ENCODE measurements at regions not wholly inside any gene's neighbourhood (a gene's known extent, or its start where the extent isn't known, plus 50 kb on each side); places are given as distances from the start of the nearest gene placed in this dataset.

DNA sequence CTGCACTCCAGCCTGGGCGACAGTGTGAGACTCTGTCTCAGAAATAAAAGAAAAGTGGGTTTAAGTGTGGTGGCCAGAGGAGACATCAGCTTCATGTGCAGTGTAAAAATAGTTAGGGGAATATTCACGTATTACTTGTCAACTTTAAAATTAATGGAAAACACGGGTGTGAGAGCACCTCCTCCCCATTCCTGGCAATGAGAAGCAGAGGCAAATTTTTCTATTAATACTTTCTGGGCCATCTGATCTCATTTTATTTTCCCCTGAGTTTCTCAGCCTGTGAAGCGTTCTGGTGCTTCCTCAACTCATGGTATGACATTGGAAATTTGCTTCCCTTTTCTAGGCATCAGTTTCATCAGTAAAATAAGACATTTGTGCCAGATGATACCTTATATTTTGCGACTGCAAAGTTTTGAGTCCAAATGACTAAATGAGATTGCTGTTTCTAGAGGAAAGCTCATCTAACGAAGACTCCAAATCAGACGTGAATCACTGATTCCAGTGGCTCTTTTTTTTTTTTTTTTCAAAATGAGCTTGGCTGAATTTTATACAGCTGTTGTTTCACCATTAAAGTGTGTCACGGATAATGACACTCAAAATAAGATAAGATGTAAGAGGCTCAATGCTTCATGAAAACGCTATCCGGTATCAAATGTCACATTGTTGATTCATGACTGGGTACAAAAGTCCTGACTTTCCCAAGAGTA lies 104.6 kb downstream of the MSX2 start (continued):
- TF ChIP-seq CREB1 (CRISPR knock-in tag; IDR thresholded peaks at IDR 0.05) (no peak), JAZF1 (CRISPR knock-in tag; IDR thresholded peaks at IDR 0.05) (no peak)
- TF ChIP-seq, protein P1, sequence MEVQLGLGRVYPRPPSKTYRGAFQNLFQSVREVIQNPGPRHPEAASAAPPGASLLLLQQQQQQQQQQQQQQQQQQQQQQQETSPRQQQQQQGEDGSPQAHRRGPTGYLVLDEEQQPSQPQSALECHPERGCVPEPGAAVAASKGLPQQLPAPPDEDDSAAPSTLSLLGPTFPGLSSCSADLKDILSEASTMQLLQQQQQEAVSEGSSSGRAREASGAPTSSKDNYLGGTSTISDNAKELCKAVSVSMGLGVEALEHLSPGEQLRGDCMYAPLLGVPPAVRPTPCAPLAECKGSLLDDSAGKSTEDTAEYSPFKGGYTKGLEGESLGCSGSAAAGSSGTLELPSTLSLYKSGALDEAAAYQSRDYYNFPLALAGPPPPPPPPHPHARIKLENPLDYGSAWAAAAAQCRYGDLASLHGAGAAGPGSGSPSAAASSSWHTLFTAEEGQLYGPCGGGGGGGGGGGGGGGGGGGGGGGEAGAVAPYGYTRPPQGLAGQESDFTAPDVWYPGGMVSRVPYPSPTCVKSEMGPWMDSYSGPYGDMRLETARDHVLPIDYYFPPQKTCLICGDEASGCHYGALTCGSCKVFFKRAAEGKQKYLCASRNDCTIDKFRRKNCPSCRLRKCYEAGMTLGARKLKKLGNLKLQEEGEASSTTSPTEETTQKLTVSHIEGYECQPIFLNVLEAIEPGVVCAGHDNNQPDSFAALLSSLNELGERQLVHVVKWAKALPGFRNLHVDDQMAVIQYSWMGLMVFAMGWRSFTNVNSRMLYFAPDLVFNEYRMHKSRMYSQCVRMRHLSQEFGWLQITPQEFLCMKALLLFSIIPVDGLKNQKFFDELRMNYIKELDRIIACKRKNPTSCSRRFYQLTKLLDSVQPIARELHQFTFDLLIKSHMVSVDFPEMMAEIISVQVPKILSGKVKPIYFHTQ (CRISPR knock-in tag; IDR thresholded peaks at IDR 0.05) = no peak

DNA sequence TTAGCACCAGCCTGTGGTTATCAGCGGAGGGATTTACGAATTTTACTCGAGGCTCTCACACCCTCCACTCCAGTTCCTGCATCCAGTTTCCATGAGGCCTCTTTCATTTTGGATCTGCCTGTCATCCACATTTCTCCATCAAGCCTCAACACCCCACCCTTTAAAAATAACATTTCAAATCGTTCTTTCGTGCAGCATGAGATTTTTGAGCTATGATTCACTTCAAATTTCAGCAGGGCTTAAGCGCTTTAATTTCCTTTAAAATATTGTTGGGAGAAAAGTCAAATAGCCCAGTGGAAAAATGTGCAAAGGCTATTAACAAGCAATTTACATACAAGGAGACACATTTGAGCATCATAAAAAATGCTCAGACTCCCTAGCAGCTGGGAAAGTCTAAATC lies 103.2 kb downstream of the MSX2 start:
- ATAC-seq (no peak), DNase-seq (ENCODE audit: low spot score) (no peak)
- ChIA-PET CTCF (no interaction called here), POLR2A (no interaction called here)
- Mint-ChIP-seq H3K4me1 (peaks cover 5% of the 10 kb centered on the region; the same call in 1 of the 2 replicates), H3K9me3 (peaks cover 5% of the 10 kb centered on the region; the same call in 1 of the 2 replicates), H3K27me3 (ENCODE audit: low read depth) (no peaks in the 10 kb centered on the region; the same call in none of the 2 replicates), H3K4me3 (no peak overlapping the region), H3K27ac (no peak overlapping the region), H3K36me3 (no peaks in the 10 kb centered on the region)
- TF ChIP-seq CREB1 (CRISPR knock-in tag; IDR thresholded peaks at IDR 0.05) (no peak), CBFB (CRISPR knock-in tag; IDR thresholded peaks at IDR 0.05; ENCODE audit: low read depth) (no peak), FOXP1 (CRISPR knock-in tag; IDR thresholded peaks at IDR 0.05; ENCODE audit: borderline replicate concordance) (no peak), NR1H2 (CRISPR knock-in tag; IDR thresholded peaks at IDR 0.05) (no peak), ZNF317 (CRISPR knock-in tag; IDR thresholded peaks at IDR 0.05; ENCODE audit: borderline replicate concordance, low read depth) (no peak), FOXK1 (CRISPR knock-in tag; IDR thresholded peaks at IDR 0.05) (no peak)

DNA sequence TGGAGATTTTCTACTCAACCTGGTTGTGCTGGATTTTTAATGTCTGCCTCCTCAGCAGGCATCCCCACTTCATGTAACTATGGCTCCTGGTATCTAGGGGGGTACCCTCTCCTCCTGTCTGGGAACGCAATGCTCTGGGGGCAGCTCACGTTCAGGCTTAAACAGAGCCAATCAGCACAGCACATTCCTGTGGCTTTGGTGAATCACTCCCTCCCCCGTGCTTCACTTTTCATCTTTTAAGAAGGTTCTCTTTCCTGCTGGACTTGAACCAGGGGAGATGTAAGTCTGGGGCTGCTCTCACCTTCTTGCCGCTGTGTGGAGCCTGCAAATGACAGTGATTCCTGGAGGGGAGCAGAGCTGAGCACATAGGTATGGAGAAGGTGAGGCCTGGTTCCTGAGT lies 101.2 kb downstream of the MSX2 start:
- no peak overlapping the region for H3K27ac Mint-ChIP-seq
- TF ChIP-seq, protein P2, sequence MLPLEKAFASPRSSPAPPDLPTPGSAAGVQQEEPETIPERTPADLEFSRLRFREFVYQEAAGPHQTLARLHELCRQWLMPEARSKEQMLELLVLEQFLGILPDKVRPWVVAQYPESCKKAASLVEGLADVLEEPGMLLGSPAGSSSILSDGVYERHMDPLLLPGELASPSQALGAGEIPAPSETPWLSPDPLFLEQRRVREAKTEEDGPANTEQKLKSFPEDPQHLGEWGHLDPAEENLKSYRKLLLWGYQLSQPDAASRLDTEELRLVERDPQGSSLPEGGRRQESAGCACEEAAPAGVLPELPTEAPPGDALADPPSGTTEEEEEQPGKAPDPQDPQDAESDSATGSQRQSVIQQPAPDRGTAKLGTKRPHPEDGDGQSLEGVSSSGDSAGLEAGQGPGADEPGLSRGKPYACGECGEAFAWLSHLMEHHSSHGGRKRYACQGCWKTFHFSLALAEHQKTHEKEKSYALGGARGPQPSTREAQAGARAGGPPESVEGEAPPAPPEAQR (CRISPR knock-in tag; IDR thresholded peaks at IDR 0.05) = no peak
- TF ChIP-seq, protein P3, sequence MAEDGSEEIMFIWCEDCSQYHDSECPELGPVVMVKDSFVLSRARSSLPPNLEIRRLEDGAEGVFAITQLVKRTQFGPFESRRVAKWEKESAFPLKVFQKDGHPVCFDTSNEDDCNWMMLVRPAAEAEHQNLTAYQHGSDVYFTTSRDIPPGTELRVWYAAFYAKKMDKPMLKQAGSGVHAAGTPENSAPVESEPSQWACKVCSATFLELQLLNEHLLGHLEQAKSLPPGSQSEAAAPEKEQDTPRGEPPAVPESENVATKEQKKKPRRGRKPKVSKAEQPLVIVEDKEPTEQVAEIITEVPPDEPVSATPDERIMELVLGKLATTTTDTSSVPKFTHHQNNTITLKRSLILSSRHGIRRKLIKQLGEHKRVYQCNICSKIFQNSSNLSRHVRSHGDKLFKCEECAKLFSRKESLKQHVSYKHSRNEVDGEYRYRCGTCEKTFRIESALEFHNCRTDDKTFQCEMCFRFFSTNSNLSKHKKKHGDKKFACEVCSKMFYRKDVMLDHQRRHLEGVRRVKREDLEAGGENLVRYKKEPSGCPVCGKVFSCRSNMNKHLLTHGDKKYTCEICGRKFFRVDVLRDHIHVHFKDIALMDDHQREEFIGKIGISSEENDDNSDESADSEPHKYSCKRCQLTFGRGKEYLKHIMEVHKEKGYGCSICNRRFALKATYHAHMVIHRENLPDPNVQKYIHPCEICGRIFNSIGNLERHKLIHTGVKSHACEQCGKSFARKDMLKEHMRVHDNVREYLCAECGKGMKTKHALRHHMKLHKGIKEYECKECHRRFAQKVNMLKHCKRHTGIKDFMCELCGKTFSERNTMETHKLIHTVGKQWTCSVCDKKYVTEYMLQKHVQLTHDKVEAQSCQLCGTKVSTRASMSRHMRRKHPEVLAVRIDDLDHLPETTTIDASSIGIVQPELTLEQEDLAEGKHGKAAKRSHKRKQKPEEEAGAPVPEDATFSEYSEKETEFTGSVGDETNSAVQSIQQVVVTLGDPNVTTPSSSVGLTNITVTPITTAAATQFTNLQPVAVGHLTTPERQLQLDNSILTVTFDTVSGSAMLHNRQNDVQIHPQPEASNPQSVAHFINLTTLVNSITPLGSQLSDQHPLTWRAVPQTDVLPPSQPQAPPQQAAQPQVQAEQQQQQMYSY (CRISPR knock-in tag; IDR thresholded peaks at IDR 0.05) = no peak
- TF ChIP-seq NR1H2 (CRISPR knock-in tag; IDR thresholded peaks at IDR 0.05) (no peak), FOXJ3 (CRISPR knock-in tag; IDR thresholded peaks at IDR 0.05; ENCODE audit: borderline replicate concordance) (no peak), ETV6 (CRISPR knock-in tag; IDR thresholded peaks at IDR 0.05) (no peak), SOX15 (CRISPR knock-in tag; IDR thresholded peaks at IDR 0.05) (no peak), ZNF396 (CRISPR knock-in tag; IDR thresholded peaks at IDR 0.05; ENCODE audit: borderline replicate concordance) (no peak), CREB1 (CRISPR knock-in tag; IDR thresholded peaks at IDR 0.05) (no peak)
- TF ChIP-seq, protein P4, sequence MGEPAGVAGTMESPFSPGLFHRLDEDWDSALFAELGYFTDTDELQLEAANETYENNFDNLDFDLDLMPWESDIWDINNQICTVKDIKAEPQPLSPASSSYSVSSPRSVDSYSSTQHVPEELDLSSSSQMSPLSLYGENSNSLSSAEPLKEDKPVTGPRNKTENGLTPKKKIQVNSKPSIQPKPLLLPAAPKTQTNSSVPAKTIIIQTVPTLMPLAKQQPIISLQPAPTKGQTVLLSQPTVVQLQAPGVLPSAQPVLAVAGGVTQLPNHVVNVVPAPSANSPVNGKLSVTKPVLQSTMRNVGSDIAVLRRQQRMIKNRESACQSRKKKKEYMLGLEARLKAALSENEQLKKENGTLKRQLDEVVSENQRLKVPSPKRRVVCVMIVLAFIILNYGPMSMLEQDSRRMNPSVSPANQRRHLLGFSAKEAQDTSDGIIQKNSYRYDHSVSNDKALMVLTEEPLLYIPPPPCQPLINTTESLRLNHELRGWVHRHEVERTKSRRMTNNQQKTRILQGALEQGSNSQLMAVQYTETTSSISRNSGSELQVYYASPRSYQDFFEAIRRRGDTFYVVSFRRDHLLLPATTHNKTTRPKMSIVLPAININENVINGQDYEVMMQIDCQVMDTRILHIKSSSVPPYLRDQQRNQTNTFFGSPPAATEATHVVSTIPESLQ (CRISPR knock-in tag; IDR thresholded peaks at IDR 0.05) = no peak
- DNase-seq (ENCODE audit: low spot score) (no peak), ATAC-seq (no peak)
- ChIA-PET POLR2A (no interaction called here), CTCF (interaction anchor here (1.0 kb wide), 1 partner anchor 32 kb away, joined by 3 read pairs; no protein-coding TSS in a partner anchor)
- H3K4me1 Mint-ChIP-seq = peaks cover 5% of the 10 kb centered on the region; the same call in 1 of the 2 replicates
- H3K9me3 Mint-ChIP-seq = peaks cover 6% of the 10 kb centered on the region; the same call in 1 of the 2 replicates
- no peaks in the 10 kb centered on the region for H3K36me3 Mint-ChIP-seq
- no peak overlapping the region for H3K4me3 Mint-ChIP-seq
- no peaks in the 10 kb centered on the region; the same call in 1 of the 2 replicates for H3K27me3 Mint-ChIP-seq (ENCODE audit: low read depth)

Data from WTC11 (cell line).